AG04449 (cell line): ENCODE measurements at regions not wholly inside any gene's neighbourhood (a gene's known extent, or its start where the extent isn't known, plus 50 kb on each side); places are given as distances from the start of the nearest gene placed in this dataset.

Experiments used
- CTCF ChIA-PET: fragments of 350-600 bp; formaldehyde crosslinking; extraction: SDS; loops from one replicate; lab custom pipeline; 2021; ENCODE audit warnings: antibody characterized with exemption; lab: Yijun Ruan, JAX
- POLR2A ChIA-PET: fragments of 400-600, 350-600 bp; formaldehyde crosslinking; extraction: SDS; loops from one replicate; lab custom pipeline; 2020; ENCODE audit warnings: antibody characterized with exemption, inconsistent platforms; lab: Yijun Ruan, JAX
- DNase-seq: peaks from one replicate; pipeline ENCODE4 v3.0.0-alpha.2; 2010; ENCODE audit warnings: low read depth, low spot score
- H3K4me3 ChIP-seq: 2 replicates; pipeline ENCODE4 v1.5.1; 2011; ENCODE audit warnings: low read depth, mild to moderate bottlenecking, control low read depth, low read length
- TF ChIP-seq, protein P1 (sequence below): IDR thresholded peaks from one replicate; pipeline ENCODE4 v1.5.1; 2011; ENCODE audit warnings: mild to moderate bottlenecking, moderate library complexity, low read length, control low read depth, inconsistent platforms; ENCODE audit not compliant: insufficient read depth; ENCODE audit errors: missing control alignments

DNA sequence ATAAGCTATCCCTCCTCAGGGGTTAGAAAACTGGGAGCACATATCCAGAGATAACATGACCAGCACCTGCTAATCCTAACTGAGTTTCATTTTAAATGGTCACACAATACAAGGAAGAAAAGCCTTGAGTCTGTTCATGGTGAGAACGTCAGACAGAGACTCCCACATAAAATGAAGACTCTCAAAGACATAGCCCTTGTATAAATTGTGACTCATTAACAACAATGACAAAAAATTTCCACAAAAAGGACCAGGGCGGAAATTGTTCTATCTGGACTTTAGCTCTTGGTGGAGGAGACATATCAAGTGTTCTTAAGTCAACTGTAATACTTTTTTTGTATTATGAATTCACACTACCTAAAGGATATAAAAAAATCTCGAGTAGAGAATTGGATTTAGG is 313.7 kb upstream of the DCN start:
- H3K4me3 ChIP-seq: no peak overlapping the region
- ChIA-PET POLR2A (no interaction called here), CTCF (no interaction called here)
- no peak for DNase-seq
- TF ChIP-seq, protein P1, sequence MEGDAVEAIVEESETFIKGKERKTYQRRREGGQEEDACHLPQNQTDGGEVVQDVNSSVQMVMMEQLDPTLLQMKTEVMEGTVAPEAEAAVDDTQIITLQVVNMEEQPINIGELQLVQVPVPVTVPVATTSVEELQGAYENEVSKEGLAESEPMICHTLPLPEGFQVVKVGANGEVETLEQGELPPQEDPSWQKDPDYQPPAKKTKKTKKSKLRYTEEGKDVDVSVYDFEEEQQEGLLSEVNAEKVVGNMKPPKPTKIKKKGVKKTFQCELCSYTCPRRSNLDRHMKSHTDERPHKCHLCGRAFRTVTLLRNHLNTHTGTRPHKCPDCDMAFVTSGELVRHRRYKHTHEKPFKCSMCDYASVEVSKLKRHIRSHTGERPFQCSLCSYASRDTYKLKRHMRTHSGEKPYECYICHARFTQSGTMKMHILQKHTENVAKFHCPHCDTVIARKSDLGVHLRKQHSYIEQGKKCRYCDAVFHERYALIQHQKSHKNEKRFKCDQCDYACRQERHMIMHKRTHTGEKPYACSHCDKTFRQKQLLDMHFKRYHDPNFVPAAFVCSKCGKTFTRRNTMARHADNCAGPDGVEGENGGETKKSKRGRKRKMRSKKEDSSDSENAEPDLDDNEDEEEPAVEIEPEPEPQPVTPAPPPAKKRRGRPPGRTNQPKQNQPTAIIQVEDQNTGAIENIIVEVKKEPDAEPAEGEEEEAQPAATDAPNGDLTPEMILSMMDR: no peak

DNA sequence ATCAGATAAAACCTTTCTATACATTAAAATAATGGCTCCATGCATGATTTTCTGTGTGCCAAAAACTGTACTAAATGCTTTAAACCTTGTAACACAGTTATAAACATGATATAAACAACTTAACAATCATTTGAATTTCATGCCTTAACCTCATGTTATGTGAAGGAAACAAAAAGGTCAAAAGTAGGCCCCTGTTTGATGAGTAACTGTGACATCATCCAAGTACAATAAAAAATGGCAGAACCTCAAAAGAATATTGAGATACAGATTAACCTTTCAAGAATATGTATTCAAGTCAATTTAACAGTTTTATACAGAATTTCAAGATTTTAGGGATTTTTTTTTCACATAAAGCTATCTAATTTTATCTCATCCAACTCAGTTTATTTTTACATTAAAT is 310.7 kb upstream of the DCN start:
- TF ChIP-seq, protein P1: no peak
- no peak for DNase-seq
- ChIA-PET POLR2A (no interaction called here), CTCF (interaction anchor here (1.0 kb wide), 1 partner anchor 12 kb away, joined by 3 read pairs; no protein-coding TSS in a partner anchor)
- H3K4me3 ChIP-seq: no peak overlapping the region

DNA sequence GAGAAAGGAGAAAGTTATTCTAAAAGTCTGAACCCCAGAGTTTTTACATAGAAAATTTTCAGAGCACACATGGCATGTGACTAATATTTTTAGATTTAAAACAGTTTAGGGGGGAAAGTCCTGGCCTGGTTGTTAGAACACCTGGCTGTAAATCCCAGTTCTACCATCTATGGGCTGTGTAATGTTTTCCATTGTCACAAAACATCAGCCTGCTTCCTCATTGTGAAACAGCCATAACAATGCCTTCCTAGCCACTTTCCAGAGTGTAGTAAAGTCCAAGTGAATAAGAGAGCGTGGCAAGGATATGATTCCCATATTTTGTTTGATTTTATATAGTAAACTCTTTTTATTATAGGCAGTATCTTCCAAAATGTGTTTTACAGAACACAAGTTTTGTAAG is 310.0 kb upstream of the DCN start:
- no peak overlapping the region for H3K4me3 ChIP-seq
- POLR2A ChIA-PET: no interaction called here
- no peak for DNase-seq
- TF ChIP-seq, protein P1: no peak
- CTCF ChIA-PET: no interaction called here

DNA sequence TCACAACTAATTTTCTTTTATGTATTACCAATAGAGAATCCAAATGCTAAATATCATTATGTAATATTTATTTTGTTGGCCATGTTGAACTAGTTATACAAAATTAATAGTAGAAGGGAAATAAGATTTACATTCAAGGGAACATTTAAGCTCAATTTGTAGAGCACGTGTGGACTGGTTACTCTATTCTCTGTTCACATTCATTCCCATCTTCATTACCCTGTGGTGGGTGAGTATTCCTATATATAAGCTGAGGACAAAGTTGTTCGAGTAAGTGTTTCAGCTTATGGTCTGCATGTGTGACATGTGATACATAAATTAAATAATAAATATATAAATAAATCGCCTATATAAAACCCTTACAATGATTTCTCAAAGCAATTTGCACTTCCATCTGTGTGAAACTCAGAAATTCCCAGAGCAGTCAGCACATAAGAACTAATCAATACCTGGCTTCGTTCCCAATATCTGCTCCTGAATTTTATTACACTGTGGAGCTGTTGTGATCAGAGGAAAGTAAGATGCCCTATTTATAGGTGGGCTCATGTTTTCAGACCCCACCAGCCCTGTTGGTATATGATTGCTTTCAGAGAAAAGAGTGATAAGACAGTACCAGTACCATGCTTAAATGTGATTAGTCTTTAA is 308.2 kb upstream of the DCN start:
- POLR2A ChIA-PET: no interaction called here
- H3K4me3 ChIP-seq: no peak overlapping the region
- CTCF ChIA-PET: no interaction called here
- no peak for DNase-seq
- TF ChIP-seq, protein P1: no peak

DNA sequence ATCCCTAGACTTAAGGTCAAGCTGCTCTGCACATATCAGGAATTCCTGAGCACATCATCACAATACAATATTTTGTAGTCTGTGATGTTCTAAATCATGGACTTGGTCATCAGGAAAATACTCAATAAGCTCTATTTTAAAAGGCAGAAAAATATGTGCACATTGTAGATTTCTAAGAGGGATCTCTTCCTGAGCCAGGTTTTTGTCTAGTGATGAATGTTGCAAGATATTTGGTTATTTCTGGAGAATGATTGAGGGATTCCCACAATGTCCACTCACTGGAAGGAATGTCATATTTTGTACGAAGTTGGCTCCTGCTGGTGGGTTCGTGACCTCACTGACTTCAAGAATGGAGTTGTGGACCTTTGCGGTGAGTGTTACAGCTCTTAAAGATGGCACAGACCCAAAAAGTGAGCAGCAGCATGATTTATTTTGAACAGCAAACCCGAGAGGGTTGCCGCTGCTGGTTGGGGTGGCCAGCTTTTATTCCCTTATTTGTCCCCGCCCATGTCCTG is 300.9 kb upstream of the DCN start:
- CTCF ChIA-PET: interaction anchor here (1.3 kb wide), 1 partner anchor 14 kb away, joined by 3 read pairs; no protein-coding TSS in a partner anchor
- POLR2A ChIA-PET: no interaction called here
- no peak overlapping the region for H3K4me3 ChIP-seq
- TF ChIP-seq, protein P1: no peak
- DNase-seq: no peak

DNA sequence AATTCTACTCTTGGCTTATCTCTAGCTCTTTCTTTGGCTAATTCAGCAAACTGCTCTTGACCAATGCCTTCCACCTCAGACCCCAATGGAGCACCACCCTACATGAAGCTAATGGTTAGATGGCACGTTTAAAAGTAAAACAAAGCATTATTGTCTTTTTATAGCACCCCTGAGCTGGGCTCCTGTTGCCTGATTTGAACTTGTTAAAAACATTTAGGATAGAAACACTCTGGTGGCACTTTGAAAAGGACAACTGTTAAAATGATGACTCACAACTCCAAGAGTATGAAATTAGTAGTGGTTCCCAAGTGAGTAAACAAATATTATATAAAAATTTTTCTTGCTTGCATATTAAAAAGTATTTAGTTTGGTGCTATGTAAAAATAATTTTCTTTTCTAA is 299.6 kb upstream of the DCN start:
- ChIA-PET POLR2A (no interaction called here), CTCF (no interaction called here)
- TF ChIP-seq, protein P1: no peak
- H3K4me3 ChIP-seq: no peak overlapping the region
- DNase-seq: no peak
